GM12874 (cell line): ENCODE measurements at regions not wholly inside any gene's neighbourhood (a gene's known extent, or its start where the extent isn't known, plus 50 kb on each side); places are given as distances from the start of the nearest gene placed in this dataset.

Experiments
- CTCF ChIP-seq: IDR thresholded peaks from 2 replicates; pipeline ENCODE4 v1.5.1; 2011; ENCODE audit warnings: low read depth, mild to moderate bottlenecking, control low read depth, low read length, moderate library complexity; ENCODE audit not compliant: insufficient read depth

GRCh38 chr16:73159296-73159695, 111.4 kb upstream of the ZFHX3 start:
- TF ChIP-seq CTCF: no peak

- TF ChIP-seq CTCF: no peak
Observed at GRCh38 chr16:73157861-73158260, 109.9 kb upstream of the ZFHX3 start.

GRCh38 chr16:73154063-73154870, 106.3 kb upstream of the ZFHX3 start:
- no peak for TF ChIP-seq CTCF

- no peak for TF ChIP-seq CTCF
Observed at GRCh38 chr16:73152386-73153125, 104.6 kb upstream of the ZFHX3 start.

- TF ChIP-seq CTCF: no peak
Observed at GRCh38 chr16:73151941-73152340, 104.0 kb upstream of the ZFHX3 start.

- TF ChIP-seq CTCF: no peak
Observed at GRCh38 chr16:73151225-73151624, 103.3 kb upstream of the ZFHX3 start.

- TF ChIP-seq CTCF: no peak
Observed at GRCh38 chr16:73150786-73151185, 102.9 kb upstream of the ZFHX3 start.
